ENCODE measurements at regions not wholly inside any gene's neighbourhood (a gene's known extent, or its start where the extent isn't known, plus 50 kb on each side); places are given as distances from the start of the nearest gene placed in this dataset.
A peak's percentile ranks its signal among the peaks of the same experiment; 100 is the strongest.
"Not testable (repeated sequence)": the region's sequence is repeated elsewhere in the genome, so short reads cannot be mapped to it uniquely, and the experiment has no call there.

- TF ChIP-seq, protein P1, sequence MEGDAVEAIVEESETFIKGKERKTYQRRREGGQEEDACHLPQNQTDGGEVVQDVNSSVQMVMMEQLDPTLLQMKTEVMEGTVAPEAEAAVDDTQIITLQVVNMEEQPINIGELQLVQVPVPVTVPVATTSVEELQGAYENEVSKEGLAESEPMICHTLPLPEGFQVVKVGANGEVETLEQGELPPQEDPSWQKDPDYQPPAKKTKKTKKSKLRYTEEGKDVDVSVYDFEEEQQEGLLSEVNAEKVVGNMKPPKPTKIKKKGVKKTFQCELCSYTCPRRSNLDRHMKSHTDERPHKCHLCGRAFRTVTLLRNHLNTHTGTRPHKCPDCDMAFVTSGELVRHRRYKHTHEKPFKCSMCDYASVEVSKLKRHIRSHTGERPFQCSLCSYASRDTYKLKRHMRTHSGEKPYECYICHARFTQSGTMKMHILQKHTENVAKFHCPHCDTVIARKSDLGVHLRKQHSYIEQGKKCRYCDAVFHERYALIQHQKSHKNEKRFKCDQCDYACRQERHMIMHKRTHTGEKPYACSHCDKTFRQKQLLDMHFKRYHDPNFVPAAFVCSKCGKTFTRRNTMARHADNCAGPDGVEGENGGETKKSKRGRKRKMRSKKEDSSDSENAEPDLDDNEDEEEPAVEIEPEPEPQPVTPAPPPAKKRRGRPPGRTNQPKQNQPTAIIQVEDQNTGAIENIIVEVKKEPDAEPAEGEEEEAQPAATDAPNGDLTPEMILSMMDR (conservative IDR thresholded peaks at IDR 0.05), result no peak
- H3K27ac ChIP-seq, result no peak overlapping the region
These were observed 185.8 kb downstream of the B3GLCT start for GRCh38 chr13:31385540-31385939.

DNA sequence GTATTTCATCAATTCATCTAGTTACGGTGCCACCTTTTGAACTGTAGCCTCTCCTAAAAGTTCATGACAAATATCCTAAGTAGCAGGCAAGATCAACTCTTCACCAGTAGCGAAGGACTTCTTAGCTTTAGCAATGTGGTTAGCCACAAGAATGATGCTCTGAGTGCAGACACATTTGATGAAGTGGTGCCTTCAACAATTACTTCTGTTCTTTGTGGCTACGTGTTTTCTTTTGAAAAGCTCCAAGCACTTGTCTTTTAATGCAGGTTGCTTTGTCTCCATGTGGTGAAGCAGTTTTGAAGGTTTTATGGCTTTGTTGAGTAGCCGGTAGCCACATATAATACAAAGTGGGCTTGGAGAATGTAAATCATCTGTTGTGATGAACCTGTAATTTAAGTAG lies 194.7 kb downstream of the B3GLCT start:
- TF ChIP-seq, protein P1 (conservative IDR thresholded peaks at IDR 0.05), result no peak
- H3K27ac ChIP-seq, result no peak overlapping the region

GRCh38 chr13:31395090-31395489 lies 195.3 kb downstream of the B3GLCT start:
- TF ChIP-seq, protein P1 (conservative IDR thresholded peaks at IDR 0.05), result no peak
- H3K27ac ChIP-seq, result no peak overlapping the region

DNA sequence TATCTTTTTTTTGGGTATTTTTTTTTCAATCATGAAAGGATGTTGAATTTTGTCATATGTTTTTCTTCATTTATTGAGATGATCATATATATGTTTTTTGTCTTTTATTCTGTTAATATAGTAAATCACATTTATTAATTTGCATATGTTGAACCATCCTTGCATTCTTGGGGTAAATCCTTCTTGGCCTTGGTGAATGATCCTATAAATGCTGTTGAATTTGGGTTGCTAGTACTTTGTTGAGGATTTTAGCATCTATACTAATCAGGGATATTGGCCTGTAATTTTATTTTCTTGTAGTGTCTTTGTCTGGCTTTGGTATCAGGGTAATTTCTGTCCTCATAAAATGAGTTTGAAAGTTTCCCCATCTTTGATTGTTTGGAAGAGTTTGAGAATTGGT lies 199.9 kb downstream of the B3GLCT start:
- TF ChIP-seq, protein P1 (conservative IDR thresholded peaks at IDR 0.05), result no peak
- H3K27ac ChIP-seq, result no peak overlapping the region

DNA sequence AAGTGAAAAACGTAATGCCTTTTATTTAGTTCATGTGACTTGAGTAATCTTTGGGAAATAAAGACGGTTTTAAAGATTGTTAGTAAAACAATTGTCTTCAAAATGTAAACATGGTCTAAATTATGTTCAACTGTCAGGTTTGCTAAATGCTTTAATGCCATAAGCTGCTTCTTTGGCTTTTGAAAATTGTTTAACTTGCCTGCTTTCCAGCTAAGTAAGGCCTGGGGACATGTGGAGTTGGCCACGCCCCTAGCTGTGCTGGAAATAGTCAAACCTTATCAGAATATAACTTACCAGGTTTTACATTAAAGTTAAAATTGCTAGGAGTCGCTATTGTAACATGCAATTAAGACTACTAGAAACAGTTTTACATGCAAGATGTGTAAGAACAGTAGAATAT lies 203.9 kb downstream of the B3GLCT start:
- H3K27ac ChIP-seq, result not testable (repeated sequence)

- TF ChIP-seq, protein P1 (conservative IDR thresholded peaks at IDR 0.05), result no peak
- no peak overlapping the region for H3K27ac ChIP-seq
These were observed 209.2 kb downstream of the B3GLCT start for GRCh38 chr13:31408927-31409326.

DNA sequence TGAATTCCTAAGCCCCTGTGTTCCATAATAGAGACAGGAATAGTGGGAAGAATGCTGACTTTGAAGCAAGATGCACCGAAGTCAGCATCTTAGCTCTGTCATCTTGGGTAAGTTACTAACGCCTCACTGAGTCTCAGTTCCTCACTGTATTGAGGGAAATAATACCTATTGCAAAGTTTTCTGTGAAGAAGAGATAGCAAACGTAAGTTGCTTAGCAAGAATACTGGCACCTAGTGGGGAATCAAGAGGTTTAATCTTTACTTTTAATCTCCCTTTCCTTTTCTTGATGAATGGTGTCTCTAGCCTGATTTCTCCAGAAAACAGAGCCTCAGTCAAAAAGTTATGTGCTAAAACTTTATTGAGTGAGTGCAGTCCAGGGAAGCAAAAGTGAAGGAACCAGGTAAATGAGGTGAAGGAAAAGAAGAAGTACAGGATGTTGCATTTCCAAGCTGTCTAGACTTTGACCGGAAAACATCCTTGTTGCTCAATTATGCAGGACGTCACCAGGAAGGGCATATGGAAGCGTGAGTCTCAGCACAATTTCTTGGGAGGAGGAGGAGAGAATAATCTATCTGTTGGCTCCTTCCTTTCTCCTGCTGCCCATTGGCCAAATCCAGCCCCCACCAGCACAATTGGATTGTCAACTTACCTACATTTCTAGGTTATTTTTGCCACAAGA lies 210.0 kb downstream of the B3GLCT start:
- no peak overlapping the region for H3K27ac ChIP-seq
- TF ChIP-seq, protein P1 (conservative IDR thresholded peaks at IDR 0.05), result peak; percentile 59

- TF ChIP-seq, protein P1 (conservative IDR thresholded peaks at IDR 0.05), result no peak
These were observed 213.7 kb downstream of the B3GLCT start for GRCh38 chr13:31413516-31413915.

More at GRCh38 chr13:31413516-31413915, 213.7 kb downstream of the B3GLCT start:
- H3K27ac ChIP-seq, result no peak overlapping the region
